ENCODE measurements at regions not wholly inside any gene's neighbourhood (a gene's known extent, or its start where the extent isn't known, plus 50 kb on each side); places are given as distances from the start of the nearest gene placed in this dataset.
"Not testable (repeated sequence)": the region's sequence is repeated elsewhere in the genome, so short reads cannot be mapped to it uniquely, and the experiment has no call there.

GRCh38 chr4:135032670-135033069, 831.1 kb upstream of the PABPC4L start:
- no peak for DNase-seq (ENCODE audit: low spot score)

- DNase-seq (ENCODE audit: low spot score) = peak; percentile 7
These were observed 814.2 kb upstream of the PABPC4L start for GRCh38 chr4:135015771-135016170.

GRCh38 chr4:135007400-135007799, 805.8 kb upstream of the PABPC4L start:
- DNase-seq (ENCODE audit: low spot score) = no peak

- no peak for DNase-seq (ENCODE audit: low spot score)
These were observed 797.6 kb upstream of the PABPC4L start for GRCh38 chr4:134999169-134999568.

GRCh38 chr4:134961963-134962362, 760.4 kb upstream of the PABPC4L start:
- no peak for DNase-seq (ENCODE audit: low spot score)

- DNase-seq (ENCODE audit: low spot score) = no peak
These were observed 757.3 kb upstream of the PABPC4L start for GRCh38 chr4:134958862-134959261.

GRCh38 chr4:134955059-134955458, 753.5 kb upstream of the PABPC4L start:
- DNase-seq (ENCODE audit: low spot score) = no peak

- no peak for DNase-seq (ENCODE audit: low spot score)
These were observed 751.2 kb upstream of the PABPC4L start for GRCh38 chr4:134952775-134953174.

GRCh38 chr4:134952305-134952704, 750.7 kb upstream of the PABPC4L start:
- DNase-seq (ENCODE audit: low spot score) = no peak

- no peak for DNase-seq (ENCODE audit: low spot score)
These were observed 746.6 kb upstream of the PABPC4L start for GRCh38 chr4:134948110-134948642.

GRCh38 chr4:134944115-134944514, 742.5 kb upstream of the PABPC4L start:
- no peak for DNase-seq (ENCODE audit: low spot score)

GRCh38 chr4:134936014-134936413, 734.4 kb upstream of the PABPC4L start:
- no peak for DNase-seq (ENCODE audit: low spot score)

- DNase-seq (ENCODE audit: low spot score) = no peak
These were observed 733.7 kb upstream of the PABPC4L start for GRCh38 chr4:134935320-134935719.

- DNase-seq (ENCODE audit: low spot score) = no peak
These were observed 732.6 kb upstream of the PABPC4L start for GRCh38 chr4:134934036-134934808.

GRCh38 chr4:134915355-134915754, 713.8 kb upstream of the PABPC4L start:
- no peak for DNase-seq (ENCODE audit: low spot score)

- not testable (repeated sequence) for DNase-seq (ENCODE audit: low spot score)
These were observed 712.7 kb upstream of the PABPC4L start for GRCh38 chr4:134914250-134914649.

GRCh38 chr4:134911941-134912340, 710.4 kb upstream of the PABPC4L start:
- DNase-seq (ENCODE audit: low spot score) = no peak

- DNase-seq (ENCODE audit: low spot score) = peak; percentile 21
These were observed 704.9 kb upstream of the PABPC4L start for GRCh38 chr4:134906404-134907023.

- no peak for DNase-seq (ENCODE audit: low spot score)
These were observed 703.5 kb upstream of the PABPC4L start for GRCh38 chr4:134905061-134905460.

- DNase-seq (ENCODE audit: low spot score) = no peak
These were observed 686.6 kb upstream of the PABPC4L start for GRCh38 chr4:134888156-134888555.

- DNase-seq (ENCODE audit: low spot score) = no peak
These were observed 683.8 kb upstream of the PABPC4L start for GRCh38 chr4:134885436-134885835.

- DNase-seq (ENCODE audit: low spot score) = no peak
These were observed 682.4 kb upstream of the PABPC4L start for GRCh38 chr4:134883831-134884449.

- DNase-seq (ENCODE audit: low spot score) = no peak
These were observed 677.4 kb upstream of the PABPC4L start for GRCh38 chr4:134879019-134879418.
